ENCODE measurements at regions not wholly inside any gene's neighbourhood (a gene's known extent, or its start where the extent isn't known, plus 50 kb on each side); places are given as distances from the start of the nearest gene placed in this dataset.

- TF ChIP-seq CTCF (IDR thresholded peaks at IDR 0.05): no peak
- no peak for TF ChIP-seq EP300 (IDR thresholded peaks at IDR 0.05; ENCODE audit: low read depth)
- TF ChIP-seq POLR2A (IDR thresholded peaks at IDR 0.05): no peak
Measured at GRCh38 chr3:189053322-189053721, 118.4 kb upstream of the TPRG1 start.
